H1 (cell line): ENCODE measurements at regions not wholly inside any gene's neighbourhood (a gene's known extent, or its start where the extent isn't known, plus 50 kb on each side); places are given as distances from the start of the nearest gene placed in this dataset.

Experiments used
- EGR1 ChIP-seq: IDR thresholded peaks from 2 replicates; pipeline ENCODE4 v1.6.1; 2011; ENCODE audit warnings: low read depth, low read length, borderline replicate concordance
- KDM1A ChIP-seq: fragments of 200-600, 300-600 bp; sonication (generic); IDR thresholded peaks from 2 replicates; pipeline ENCODE4 v1.7.1; 2016; ENCODE audit warnings: mild to moderate bottlenecking, low read length, borderline replicate concordance
- POLR2A ChIP-seq, 2 experiments: IDR thresholded peaks; 1 replicate in 1 of 2; 2 replicates in 1 of 2; pipeline ENCODE4 v1.6.1; 2011; ENCODE audit warnings: low read depth in 2 of 2, low read length in 2 of 2, mild to moderate bottlenecking in 2 of 2; ENCODE audit errors: control extremely low read depth in 1 of 2
- SAP30 ChIP-seq: fragments of 300-600 bp; sonication (generic); IDR thresholded peaks from 2 replicates; pipeline ENCODE4 v1.7.1; 2012; ENCODE audit warnings: low read length, moderate library complexity, mild to moderate bottlenecking, inconsistent platforms; ENCODE audit not compliant: insufficient read depth, insufficient replicate concordance
- TBP ChIP-seq: IDR thresholded peaks from 2 replicates; pipeline ENCODE4 v1.6.1; 2011; ENCODE audit warnings: low read depth, low read length, improper control_type of control experiment
- YY1 ChIP-seq: IDR thresholded peaks from 2 replicates; pipeline ENCODE4 v1.6.1; 2011; ENCODE audit warnings: low read depth, mild to moderate bottlenecking, low read length
- TF ChIP-seq, protein P1 (sequence below), 3 experiments: IDR thresholded peaks; 1 replicate in 2 of 3; 2 replicates in 1 of 3; pipeline versions ENCODE4 v1.5.1 to v1.6.1; 2011; ENCODE audit warnings: low read length in 3 of 3, mild to moderate bottlenecking in 3 of 3, inconsistent platforms in 2 of 3, low read depth in 1 of 3, moderate library complexity in 1 of 3; ENCODE audit not compliant: insufficient read depth in 1 of 3; ENCODE audit errors: control extremely low read depth in 1 of 3
- TF ChIP-seq, protein P2 (sequence below): IDR thresholded peaks from 2 replicates; pipeline ENCODE4 v1.6.1; 2012; ENCODE audit warnings: inconsistent platforms

DNA sequence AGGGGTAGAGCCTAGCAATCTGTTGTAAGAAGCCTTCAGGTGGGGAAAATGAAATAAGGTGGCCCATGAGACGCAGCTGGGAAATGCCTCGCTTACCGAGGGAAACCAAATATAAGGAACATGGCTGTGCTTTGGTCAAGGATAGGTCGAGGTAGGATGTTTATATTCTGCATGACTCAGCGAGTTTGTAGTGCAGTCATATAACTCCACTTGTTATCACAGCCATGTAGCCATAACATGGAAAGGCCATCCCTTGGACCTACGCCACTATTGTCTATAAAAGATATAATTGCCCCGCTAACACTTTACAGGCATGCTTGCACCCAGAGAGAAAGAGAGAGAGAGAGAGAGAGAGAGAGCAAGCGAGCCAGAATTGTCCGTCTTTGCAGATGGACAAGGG, 80.9 kb upstream of the GLRA2 start:
- TF ChIP-seq, protein P1, sequence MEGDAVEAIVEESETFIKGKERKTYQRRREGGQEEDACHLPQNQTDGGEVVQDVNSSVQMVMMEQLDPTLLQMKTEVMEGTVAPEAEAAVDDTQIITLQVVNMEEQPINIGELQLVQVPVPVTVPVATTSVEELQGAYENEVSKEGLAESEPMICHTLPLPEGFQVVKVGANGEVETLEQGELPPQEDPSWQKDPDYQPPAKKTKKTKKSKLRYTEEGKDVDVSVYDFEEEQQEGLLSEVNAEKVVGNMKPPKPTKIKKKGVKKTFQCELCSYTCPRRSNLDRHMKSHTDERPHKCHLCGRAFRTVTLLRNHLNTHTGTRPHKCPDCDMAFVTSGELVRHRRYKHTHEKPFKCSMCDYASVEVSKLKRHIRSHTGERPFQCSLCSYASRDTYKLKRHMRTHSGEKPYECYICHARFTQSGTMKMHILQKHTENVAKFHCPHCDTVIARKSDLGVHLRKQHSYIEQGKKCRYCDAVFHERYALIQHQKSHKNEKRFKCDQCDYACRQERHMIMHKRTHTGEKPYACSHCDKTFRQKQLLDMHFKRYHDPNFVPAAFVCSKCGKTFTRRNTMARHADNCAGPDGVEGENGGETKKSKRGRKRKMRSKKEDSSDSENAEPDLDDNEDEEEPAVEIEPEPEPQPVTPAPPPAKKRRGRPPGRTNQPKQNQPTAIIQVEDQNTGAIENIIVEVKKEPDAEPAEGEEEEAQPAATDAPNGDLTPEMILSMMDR (IDR thresholded peaks at IDR 0.05; ENCODE audit: control extremely low read depth in 1 of 3, insufficient read depth in 1 of 3, low read depth in 1 of 3, low read length in 3 of 3), result no peak
- no peak for TF ChIP-seq POLR2A (IDR thresholded peaks at IDR 0.05; ENCODE audit: control extremely low read depth in 1 of 2, low read depth in 2 of 2, low read length in 2 of 2)
- no peak for TF ChIP-seq EGR1
- TF ChIP-seq KDM1A, result no peak
- TF ChIP-seq, protein P2, sequence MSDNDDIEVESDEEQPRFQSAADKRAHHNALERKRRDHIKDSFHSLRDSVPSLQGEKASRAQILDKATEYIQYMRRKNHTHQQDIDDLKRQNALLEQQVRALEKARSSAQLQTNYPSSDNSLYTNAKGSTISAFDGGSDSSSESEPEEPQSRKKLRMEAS, result no peak
- no peak for TF ChIP-seq YY1
- TF ChIP-seq SAP30, result no peak
- TF ChIP-seq TBP, result no peak
